HEK293T (cell line): ENCODE measurements at regions not wholly inside any gene's neighbourhood (a gene's known extent, or its start where the extent isn't known, plus 50 kb on each side); places are given as distances from the start of the nearest gene placed in this dataset.

Source experiments
- ARNT ChIP-seq: fragments of 450-650 bp; IDR thresholded peaks from 2 replicates; pipeline ENCODE4 v1.6.1; 2017; ENCODE audit warnings: mild to moderate bottlenecking
- CTBP1 ChIP-seq: fragments of 450-650 bp; IDR thresholded peaks from 2 replicates; pipeline ENCODE4 v1.6.1; 2016; ENCODE audit warnings: borderline replicate concordance
- FOXA1 ChIP-seq: fragments of 450-650 bp; IDR thresholded peaks from 2 replicates; pipeline ENCODE4 v1.6.1; 2016; ENCODE audit warnings: mild to moderate bottlenecking
- FOXM1 ChIP-seq: fragments of 450-650 bp; IDR thresholded peaks from 2 replicates; pipeline ENCODE4 v1.6.1; 2017; ENCODE audit warnings: mild to moderate bottlenecking, borderline replicate concordance
- SP1 ChIP-seq: fragments of 450-650 bp; IDR thresholded peaks from 2 replicates; pipeline ENCODE4 v1.6.1; 2017
- TARDBP ChIP-seq: fragments of 450-650 bp; IDR thresholded peaks from 2 replicates; pipeline ENCODE4 v1.6.1; 2016

DNA sequence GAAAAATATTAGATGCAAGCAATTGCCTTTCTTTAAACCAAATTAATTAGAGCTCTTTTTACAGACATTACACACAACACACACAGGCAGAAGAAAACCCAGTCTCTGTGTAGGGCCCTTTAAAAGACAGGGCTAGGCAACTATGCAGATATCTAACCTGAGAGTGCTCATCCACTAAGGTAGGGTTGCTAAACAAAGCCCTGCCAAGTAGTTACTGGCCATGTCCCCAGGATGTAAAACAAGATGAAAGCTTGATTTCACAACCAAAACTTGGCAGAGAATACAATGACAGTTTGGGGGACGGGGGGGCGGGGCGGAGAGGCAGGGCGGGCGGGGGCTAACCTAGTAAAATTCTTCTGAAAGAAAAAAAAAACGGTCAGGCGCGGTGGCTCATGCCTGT lies 669.0 kb upstream of the CA10 start:
- TF ChIP-seq FOXA1 (no peak), SP1 (no peak), TARDBP (no peak), FOXM1 (no peak), ARNT (no peak), CTBP1 (no peak)
